GM19438 (cell line): ENCODE measurements at regions not wholly inside any gene's neighbourhood (a gene's known extent, or its start where the extent isn't known, plus 50 kb on each side); places are given as distances from the start of the nearest gene placed in this dataset.
"Not testable (repeated sequence)": the region's sequence is repeated elsewhere in the genome, so short reads cannot be mapped to it uniquely, and the experiment has no call there.

Experiments used
- ATAC-seq: cut with Tn5 transposase; IDR thresholded peaks from one replicate; pipeline ENCODE4 v1.9.1; 2021; ENCODE audit warnings: low read depth; ENCODE audit not compliant: unreplicated experiment

- ATAC-seq, result no peak
Measured at GRCh38 chr13:79936368-79937136, 404.4 kb downstream of the SPRY2 start.

- no peak for ATAC-seq
Measured at GRCh38 chr13:79935121-79935520, 405.8 kb downstream of the SPRY2 start.

GRCh38 chr13:79933389-79933788, 407.5 kb downstream of the SPRY2 start:
- no peak for ATAC-seq

GRCh38 chr13:79932556-79932955, 408.4 kb downstream of the SPRY2 start:
- no peak for ATAC-seq

- not testable (repeated sequence) for ATAC-seq
Measured at GRCh38 chr13:79923973-79924556, 416.9 kb downstream of the SPRY2 start.

- ATAC-seq, result no peak
Measured at GRCh38 chr13:79919091-79919490, 421.8 kb downstream of the SPRY2 start.

GRCh38 chr13:79918620-79919019, 422.3 kb downstream of the SPRY2 start:
- no peak for ATAC-seq

GRCh38 chr13:79917628-79918027, 423.3 kb downstream of the SPRY2 start:
- no peak for ATAC-seq

- no peak for ATAC-seq
Measured at GRCh38 chr13:79915114-79915811, 425.7 kb downstream of the SPRY2 start.

- ATAC-seq, result no peak
Measured at GRCh38 chr13:79913141-79913827, 427.6 kb downstream of the SPRY2 start.

GRCh38 chr13:79912403-79912802, 428.5 kb downstream of the SPRY2 start:
- ATAC-seq, result no peak

- ATAC-seq, result no peak
Measured at GRCh38 chr13:79910875-79911540, 429.9 kb downstream of the SPRY2 start.

GRCh38 chr13:79909644-79910043, 428.7 kb downstream of the NDFIP2 start:
- ATAC-seq, result no peak

GRCh38 chr13:79908381-79908780, 427.4 kb downstream of the NDFIP2 start:
- no peak for ATAC-seq

GRCh38 chr13:79907527-79907926, 426.6 kb downstream of the NDFIP2 start:
- no peak for ATAC-seq

GRCh38 chr13:79906345-79906744, 425.4 kb downstream of the NDFIP2 start:
- ATAC-seq, result no peak

GRCh38 chr13:79905018-79905417, 424.1 kb downstream of the NDFIP2 start:
- no peak for ATAC-seq

- ATAC-seq, result no peak
Measured at GRCh38 chr13:79904581-79904980, 423.6 kb downstream of the NDFIP2 start.

GRCh38 chr13:79901336-79901735, 420.4 kb downstream of the NDFIP2 start:
- ATAC-seq, result no peak

GRCh38 chr13:79900356-79900755, 419.4 kb downstream of the NDFIP2 start:
- no peak for ATAC-seq

- ATAC-seq, result no peak
Measured at GRCh38 chr13:79898996-79899395, 418.0 kb downstream of the NDFIP2 start.
